ENCODE measurements at regions not wholly inside any gene's neighbourhood (a gene's known extent, or its start where the extent isn't known, plus 50 kb on each side); places are given as distances from the start of the nearest gene placed in this dataset.
"Not testable (repeated sequence)": the region's sequence is repeated elsewhere in the genome, so short reads cannot be mapped to it uniquely, and the experiment has no call there.

DNA sequence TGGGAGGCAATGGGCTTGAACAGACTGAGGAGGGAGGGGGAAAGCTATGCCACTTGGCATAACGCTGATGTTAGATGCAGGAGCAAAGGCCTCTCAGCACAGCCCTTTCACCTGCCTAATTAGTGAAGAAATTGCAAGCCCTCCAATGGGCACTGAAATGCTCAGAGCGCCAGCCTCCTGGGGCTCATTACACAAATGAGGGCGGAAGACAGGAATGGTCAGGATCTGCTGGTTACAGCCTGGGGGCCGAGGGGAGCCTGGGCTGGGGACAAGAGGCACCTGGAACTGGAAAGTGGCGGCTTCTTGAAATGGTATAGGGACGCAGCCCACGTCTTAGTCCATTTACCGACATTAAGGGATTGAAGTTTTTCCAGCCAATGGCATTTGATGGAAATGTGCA is 50.2 kb upstream of the PLET1 start:
- no peak for DNase-seq

DNA sequence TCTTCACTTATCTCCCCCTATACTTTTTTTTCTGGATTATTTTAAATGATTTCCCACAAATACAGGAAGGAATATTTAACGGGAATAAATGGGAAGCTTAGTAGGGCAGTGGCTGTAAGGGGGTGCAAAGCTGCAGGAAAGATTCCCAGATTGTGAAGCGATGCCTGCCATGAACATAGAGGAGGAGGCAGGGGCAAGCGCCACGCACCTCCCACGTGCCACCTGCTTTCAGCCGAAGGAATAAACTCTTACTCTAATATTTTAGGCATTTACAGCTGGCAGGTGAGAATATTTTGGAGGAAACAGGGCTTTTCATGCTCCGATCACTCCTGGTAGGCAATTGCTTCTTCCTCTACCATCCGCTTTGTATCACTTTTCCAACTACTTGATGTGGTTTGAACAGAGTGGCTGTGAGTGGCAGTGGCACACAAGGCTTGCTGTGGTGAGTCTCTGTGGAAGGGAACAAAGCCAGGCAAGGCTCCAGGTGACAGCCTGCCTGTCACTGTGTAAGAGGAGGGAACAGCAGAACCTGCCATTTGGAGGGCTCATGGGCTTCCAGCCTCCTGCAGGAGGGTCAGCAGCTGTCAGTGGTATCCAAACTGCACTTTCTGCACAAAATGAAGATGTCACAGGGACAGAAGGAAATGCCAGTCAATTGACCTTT is 54.5 kb upstream of the PLET1 start:
- no peak for DNase-seq

DNA sequence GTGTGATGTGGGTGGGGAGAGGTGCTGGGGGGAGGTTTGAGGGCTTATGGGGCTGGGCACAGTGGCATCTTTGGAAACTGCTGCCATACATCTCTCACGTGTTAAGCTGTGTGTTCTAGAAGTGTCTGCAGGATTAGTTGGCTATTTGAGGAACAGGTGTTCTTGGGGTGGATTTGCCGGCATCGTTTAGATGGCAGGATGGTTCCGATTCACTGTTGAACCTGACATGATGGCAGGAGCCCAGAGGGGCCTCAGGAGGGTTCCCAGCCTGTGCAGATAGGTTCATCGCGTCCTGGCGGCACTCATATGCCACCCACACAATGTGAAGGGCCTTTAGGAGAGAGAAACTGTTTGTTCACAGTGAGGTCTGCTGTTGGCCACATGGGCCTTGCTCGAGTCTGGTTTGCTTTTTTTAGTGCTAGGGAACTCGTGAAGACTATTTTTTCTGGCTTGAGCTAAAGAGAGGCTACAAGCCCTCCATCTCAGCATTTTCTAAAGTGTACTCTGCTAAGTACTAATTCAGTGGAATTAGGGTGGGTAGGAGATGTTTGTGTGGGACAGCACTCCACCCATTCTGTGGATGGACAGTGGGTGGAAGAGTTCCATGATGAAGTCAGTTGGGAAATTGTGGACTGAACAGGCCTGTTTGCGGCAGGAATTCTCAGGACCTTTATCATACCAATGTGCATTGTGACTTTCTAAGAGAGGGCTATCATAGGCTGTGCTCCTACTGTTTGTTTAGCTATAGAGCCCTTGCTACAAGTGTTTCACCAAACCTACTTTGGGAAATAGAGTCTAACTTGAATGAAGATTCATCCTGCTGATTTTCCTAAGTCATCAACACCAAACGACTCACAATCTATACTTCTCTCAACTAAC is 55.4 kb upstream of the PLET1 start:
- no peak for DNase-seq

DNA sequence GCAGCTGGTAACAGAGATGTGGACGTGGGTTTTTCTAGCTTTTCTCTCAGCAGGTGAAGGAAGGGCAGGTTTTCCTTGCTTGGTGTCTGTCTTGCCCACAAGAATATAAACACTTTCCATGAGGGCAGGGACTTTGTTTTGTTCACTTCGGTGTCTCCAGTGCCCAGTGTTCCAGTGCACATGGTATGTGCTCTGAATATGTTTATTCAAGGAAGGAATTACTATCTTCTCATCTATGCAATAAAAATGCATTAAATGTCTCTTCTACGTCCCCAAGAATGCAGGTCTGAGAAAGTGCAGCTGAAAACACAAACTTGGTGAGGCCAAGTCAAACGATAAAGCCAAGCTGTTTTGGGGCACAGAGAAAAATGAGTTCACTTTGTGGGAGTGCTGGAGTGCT is 56.3 kb upstream of the PLET1 start:
- DNase-seq = no peak

DNA sequence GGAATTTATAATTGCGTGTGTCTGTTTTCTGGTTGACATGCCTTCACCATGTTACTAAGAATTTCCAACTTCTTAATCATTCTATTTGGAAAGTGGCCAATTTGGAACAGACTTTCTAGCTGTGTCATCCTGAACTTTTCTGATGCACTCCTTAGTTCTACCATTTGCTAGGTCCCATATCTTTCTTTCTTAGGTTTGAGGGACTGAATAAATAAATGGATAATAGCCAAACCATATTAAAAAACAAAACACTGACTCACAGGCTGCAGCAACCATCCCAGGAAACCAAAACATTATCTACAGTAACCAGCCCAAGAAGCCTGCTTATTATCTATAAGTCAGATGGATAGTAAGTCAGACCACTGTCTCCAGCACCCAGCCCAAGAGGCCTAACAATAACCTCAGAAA is 57.5 kb upstream of the PLET1 start:
- no peak for DNase-seq

DNA sequence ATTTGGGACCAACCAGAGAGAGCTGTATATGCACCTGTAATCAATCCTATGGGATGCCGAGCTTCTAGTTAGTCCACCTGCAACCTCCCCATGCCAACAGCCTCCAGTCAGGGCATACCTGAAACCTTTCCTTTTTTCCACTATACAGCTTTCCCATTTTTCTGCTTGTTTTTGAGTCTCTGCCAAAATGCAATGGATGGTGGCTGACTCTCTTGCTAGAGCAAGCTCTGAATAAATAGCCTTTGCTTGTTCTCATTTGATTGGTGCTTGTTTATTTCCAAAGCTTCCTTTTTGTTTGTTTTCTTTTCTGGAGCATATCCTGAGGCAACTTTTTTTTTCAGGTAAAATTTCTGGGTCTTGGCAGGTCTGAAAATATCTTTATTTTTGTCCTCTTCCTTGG is 58.0 kb upstream of the PLET1 start:
- DNase-seq = no peak

DNA sequence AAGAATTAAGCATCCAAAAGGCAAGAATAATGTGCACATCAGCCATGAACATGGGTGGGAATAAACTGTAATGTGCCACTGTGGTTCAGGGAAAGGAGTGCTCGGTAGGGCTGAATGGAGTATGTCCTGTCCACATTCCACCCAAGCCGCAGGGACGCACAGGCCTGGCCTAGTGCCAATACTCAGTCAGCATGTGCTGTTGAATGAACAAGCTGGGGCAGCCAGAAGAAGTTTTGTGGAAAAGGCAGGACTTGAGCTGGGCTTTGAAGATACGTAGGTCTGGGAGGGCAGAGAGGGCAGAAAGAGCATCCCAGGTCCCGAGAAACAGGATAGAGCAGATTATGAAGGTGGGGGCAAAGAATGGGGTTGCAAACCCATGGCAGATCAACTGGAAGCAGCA is 60.0 kb upstream of the PLET1 start:
- no peak for DNase-seq

DNA sequence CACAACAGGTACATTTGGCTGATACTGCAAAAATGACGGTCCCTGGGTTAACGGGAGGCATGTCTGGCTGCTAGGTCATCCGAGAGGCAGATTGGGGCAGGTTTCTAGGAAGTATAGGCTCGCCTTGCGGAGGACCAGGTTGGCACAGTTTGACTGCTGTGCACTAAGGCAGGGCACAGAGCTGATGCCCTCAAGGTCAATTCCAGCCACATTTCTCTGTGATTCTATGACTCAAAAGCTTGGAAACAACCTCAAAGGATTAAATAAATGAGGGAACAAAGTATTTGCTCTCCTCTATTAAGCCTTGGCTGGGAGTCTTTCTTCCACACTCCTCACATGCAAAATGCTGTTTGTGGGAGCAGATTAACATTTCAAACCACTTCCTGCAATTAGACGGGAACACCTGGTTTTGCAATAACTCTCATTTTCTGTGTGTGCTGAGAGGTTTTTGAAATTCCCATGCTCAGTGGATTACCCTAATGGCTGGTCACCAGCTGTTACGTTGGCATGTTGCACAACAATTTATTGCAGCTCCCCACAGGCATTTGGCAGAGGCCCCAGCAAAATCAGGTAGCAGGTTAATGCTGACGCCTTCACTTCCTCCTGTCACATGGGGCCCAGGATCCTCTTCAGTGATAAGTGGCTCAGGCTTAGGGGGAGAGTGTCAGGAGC is 61.0 kb upstream of the PLET1 start:
- peak; percentile 95 for DNase-seq

DNA sequence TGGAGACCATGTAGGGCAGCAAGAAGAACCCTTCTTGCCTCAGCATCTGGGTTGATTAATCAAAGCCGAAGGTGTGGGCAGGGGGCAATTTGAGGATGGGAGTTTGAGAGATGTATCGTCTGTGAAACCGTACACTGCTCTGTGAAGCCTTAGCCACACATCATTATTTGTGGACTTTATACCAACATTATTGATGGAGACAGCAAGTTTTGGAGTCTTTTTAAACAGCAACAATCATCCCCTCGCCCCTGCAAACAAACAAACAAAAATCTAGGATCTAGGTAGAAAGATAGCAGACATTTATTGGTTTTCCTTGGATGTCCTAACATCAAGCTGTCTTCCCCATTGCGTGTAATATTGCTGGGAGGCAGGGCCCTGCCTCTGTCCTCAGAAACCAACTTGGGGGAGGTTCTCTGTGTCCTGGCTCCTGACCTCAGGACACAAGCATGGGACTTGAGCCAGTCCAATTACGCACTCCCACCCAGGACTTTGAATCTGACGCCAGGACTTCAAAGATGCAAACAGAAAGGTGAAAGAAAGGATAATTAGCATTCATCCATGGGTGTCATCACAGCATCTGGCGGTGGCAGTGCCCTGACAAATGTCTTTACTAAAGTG is 61.6 kb upstream of the PLET1 start:
- no peak for DNase-seq

DNA sequence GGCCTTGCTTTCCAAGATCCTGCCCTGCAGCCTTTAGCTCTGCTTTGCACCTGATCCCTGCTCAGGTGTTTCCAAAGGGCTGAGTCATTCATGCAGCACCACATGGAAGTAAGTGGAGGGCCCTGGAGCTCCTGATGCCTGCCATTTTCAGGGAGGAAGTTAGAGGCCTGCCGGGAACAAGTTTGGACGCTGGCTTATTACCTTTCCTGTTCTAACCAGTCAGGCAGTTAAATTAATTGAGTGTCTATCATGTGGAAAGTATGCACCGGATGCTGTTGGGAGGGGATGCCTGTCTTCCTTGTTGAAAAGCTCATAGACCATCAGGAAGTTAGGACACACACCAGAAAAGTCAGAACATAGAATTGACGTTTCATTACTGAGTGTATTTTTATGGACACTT is 73.7 kb upstream of the PLET1 start:
- no peak for DNase-seq

DNA sequence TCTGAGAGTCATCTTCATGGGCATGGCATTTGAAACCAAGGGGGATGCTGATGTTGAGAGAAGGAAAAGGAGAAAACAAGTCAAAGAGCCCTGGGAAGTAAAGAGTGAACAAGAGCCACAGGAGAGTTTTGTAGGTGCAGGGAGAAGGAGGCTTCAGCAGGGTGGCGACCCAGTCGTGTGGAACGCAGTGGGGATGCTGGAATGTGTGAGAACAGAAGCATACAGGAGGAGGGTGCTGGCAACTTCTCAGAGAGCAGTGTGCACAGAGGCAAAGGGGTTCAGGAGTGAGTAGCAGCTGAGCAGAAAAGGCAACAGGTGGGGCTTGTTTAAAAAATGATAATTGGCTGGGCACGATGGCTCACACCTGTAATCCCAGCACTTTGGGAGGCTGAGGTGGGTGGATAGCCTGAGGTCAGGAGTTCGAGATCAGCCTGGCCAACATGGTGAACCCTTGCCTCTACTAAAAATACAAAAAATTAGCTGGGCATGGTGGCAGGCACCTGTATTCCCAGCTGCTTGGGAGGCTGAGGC is 75.8 kb upstream of the PLET1 start:
- DNase-seq = no peak

DNA sequence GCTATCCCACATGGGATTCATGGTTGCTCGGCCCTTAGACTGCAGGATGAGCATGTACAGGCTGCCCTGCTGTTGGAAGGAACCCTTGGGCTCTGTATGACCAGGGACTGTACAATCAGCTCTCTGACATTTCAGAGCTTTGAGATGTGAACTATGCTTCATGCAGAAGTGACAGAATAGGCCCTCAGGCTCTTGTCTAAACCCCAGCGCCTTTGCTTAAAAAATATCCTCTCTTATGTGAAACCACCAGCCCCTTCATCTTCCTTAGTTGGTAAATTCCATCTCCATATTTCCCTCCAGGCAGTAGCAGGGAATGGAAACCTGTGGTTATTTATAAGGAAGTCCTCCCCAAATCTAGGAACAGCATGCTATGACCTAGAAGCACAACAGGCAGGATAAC is 78.9 kb upstream of the PLET1 start:
- DNase-seq = no peak

DNA sequence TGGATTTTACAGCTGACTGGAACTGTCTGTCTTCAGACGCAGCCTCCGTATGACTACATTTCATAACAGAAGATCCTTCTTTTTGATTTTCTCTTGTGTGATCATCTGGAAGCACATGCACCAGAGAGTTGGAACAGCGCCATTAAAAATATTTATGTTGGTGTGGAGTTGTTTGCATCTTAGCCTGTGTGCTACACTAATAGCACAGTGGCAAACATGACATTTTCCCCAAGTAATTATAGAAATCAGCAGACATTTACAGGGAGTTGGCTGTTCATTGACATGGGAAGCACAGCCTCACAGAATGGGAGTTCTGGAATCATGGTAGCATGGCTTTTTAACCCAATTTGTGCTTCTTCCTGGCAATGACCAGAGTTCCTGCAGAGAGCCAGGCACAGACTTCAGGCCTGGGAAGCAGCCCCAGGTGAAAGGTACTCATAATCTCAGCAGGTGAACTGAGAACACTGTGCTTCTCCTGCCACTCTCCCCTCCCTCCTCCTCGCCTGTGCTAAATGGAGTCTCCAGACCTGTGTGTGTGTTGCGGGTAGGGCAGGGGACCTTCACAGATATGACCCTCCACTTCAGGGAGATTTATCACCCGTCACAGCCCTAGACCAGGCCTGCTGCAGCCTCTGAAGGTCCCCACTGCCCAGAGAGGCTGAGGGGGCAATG is 82.8 kb upstream of the PLET1 start:
- no peak for DNase-seq

DNA sequence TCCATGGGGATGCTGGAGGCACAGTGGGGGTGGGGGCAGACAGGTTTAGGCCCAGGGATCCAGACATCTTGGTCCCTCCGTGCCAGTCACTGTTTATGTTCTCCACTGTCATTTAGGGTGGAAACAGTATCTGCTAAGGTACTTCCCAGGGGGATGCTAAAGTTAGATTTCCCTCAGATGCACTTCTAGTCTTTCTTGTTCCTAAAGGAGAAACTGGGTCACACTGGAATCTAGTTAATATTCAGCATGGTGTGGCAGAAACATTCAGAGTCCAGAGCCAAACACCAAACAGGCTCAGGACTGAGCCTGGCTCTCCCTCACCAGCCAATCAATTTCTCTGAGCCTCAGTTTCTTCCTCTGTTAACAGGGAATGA is 83.4 kb upstream of the PLET1 start:
- DNase-seq = no peak

DNA sequence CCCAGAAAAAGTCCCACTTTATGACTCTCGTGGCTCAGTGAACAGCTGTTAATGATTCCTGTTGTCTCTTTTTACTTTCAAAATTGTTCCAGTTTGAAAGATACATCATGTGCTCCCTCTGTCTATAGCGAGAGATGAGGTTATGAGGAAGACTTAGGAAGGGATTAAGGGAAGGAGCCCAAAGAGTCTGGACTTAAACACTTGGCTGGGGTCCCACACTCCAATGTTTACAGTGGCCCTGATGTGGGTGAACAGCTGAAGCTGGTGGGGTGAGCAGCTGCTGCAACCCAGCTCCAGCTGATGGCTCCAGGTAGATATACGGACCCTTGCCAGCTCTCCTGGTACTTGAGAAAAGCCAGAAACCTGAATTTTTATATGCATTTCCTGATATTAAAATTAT is 84.5 kb upstream of the PLET1 start:
- no peak for DNase-seq

DNA sequence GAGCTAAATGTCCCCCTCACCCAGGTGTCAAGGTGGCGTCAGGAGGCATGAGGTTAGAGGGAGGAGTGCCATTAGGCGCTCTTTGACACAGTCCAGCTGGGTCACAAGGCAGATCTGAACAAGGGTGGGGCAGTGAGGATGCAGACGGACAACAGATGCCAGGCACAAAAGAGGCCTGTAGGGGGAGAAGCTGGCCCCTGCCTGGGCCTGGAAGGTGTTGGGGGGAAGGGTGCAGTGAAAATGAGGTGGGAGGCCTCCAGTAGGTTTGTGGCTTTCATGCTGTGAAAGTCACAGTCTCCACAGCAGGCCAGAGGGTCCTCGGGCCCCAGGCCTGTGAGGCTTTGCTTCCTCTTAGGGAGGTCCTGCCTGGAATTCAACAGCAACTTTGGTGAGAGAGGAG is 85.0 kb upstream of the PLET1 start:
- DNase-seq = no peak

DNA sequence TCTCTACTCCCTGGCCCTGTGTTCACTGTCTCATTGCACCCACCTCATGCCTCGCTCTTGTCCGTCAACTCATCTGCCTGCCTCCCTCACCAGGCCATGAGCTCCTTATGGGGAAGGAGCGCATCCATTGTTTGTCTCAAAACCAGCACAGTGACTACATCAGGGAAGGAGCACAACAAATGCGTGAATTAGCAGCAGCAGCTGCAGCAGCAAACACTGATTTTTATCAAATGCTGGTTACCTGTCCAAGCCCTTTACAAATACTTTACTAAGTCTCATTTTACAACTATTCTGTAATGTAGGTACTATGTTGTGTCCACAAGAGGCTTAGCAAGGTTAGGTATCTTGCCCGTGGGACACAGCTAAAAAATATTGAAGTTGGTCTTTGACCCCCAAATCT is 85.9 kb upstream of the PLET1 start:
- DNase-seq = no peak

DNA sequence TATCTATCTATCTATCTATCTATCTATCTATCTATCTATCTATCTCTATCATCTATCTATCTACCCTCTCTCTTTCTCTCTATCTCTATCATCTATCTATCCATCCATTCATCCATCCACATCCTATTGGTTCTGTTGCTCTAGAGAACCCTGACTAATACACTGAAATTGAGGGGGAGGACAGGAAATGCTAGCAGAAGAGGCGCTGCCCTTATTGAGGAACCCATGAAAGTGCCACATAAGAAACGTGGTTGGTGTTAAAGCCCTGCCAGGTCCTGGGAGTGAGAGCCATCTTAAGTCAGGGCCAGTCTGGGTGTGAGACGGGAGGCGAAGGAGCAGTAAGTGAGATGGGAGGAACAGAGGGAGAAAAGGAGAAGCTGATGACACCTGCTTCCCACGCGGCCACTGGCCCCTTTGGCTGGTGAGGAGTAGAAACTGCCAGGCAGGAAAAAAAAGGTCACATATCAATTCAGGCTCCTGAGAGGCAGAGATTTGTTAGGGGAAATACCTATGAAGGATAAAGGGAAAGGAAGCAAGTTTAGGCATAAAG is 87.9 kb upstream of the PLET1 start:
- DNase-seq = no peak

DNA sequence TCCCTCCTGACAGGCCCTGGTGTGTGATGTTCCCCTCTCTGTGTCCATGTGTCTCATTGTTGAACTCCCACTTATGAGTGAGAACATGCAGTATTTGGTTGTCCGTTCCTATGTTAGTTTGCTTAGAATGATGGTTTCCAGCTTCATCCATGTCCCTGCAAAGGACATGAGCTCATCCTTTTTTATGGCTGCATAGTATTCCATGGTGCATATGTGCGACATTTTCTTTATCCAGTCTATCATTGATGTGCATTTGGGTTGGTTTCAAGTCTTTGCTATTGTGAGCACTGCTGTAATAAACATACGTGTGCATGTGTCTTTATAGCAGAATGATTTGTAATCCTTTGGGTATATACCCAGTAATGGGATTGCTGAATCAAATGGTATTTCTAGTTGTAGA is 90.8 kb upstream of the PLET1 start:
- not testable (repeated sequence) for DNase-seq

DNA sequence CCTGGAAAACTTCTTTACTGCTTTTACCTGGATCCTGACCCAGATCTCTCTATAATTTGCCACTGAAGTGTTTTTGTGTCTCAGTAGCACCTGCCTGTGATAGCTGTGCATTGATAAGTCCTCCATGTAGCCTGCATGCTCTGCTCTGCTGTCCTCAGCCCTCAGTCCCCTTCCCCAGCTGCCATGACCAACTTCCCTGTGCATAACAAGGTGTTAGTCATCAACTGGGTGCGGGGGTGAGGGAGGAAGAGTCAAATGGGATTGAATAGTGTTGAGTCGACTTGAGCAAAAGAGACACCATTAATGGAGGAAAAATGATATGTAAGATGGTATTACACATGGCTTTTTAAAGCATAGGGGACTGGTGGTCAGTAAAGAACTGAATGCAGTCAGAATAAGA is 92.2 kb upstream of the PLET1 start:
- no peak for DNase-seq

DNA sequence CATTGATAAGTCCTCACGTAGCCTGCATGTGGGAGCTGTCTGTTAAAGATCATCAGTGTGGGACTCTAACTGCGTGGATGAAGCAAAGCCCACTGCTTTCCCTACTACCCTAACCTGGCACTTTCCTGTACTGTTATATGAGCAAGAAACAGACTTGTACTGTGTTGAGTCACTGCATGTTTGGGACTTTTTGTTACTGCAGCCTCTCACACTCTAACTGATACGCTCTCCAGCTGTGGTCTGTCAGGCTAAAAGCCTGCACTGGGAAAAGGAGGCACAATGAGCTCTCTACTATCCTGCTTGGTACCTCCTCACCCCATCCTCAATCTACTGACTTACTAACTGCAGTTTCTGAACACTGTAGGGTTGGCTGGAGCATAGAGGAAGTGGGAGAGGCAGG is 93.7 kb upstream of the PLET1 start:
- DNase-seq = no peak

DNA sequence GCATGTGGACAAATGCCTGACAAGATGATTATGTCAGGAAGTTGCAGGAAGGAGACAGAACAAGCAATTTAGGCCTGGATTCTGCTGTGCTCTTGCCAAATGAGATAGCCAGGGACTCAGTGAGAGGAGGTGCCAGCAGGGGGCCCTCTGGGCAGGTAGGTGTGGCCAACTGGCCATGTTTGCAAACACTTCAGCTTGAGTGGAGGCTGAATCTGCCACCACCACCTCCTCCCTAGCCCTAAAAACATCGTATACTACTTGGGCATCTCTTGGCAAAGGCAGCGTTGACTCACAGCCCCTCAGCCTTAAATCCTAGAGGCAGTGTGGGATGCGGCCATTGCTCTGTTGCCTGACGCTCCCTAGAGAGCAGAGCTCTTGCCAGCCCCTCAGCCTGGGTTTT is 95.1 kb upstream of the PLET1 start:
- no peak for DNase-seq

DNA sequence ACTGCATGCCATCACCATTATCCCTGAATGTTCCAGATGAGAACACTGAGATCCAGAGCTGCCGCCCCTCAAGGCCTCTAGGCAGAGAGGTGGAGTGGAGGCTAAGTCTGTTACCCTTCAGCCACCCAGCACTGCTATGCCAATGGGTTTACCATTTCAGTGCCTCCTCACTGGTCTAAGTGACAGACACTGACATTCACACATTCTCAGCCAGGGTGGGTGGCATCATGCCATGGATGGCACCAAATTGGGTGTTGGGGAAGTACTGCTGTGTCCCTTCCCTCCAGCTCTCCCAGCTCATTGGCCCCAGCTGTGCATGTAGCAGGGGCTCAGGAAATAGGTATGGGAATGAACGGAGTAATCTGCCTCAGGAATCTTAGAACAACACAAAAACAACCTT is 96.8 kb upstream of the PLET1 start:
- no peak for DNase-seq

Measured in NCI-H2171 treated with DMSO at 0.1 percent for 48 hours (cell line).